GM18868 (cell line): ENCODE measurements at regions not wholly inside any gene's neighbourhood (a gene's known extent, or its start where the extent isn't known, plus 50 kb on each side); places are given as distances from the start of the nearest gene placed in this dataset.
"Not testable (repeated sequence)": the region's sequence is repeated elsewhere in the genome, so short reads cannot be mapped to it uniquely, and the experiment has no call there.

Experiments used
- ATAC-seq: cut with Tn5 transposase; IDR thresholded peaks from one replicate; pipeline ENCODE4 v1.9.1; 2021; ENCODE audit warnings: mild to moderate bottlenecking, moderate library complexity; ENCODE audit not compliant: unreplicated experiment

GRCh38 chr1:91207691-91208090 lies 185.9 kb upstream of the ZNF644 start:
- not testable (repeated sequence) for ATAC-seq

GRCh38 chr1:91204150-91204549 lies 182.3 kb upstream of the ZNF644 start:
- not testable (repeated sequence) for ATAC-seq

- ATAC-seq, result no peak
These were observed 179.9 kb upstream of the ZNF644 start for GRCh38 chr1:91201694-91202093.

GRCh38 chr1:91201176-91201575 lies 179.3 kb upstream of the ZNF644 start:
- ATAC-seq, result no peak

GRCh38 chr1:91200675-91201074 lies 178.8 kb upstream of the ZNF644 start:
- no peak for ATAC-seq

GRCh38 chr1:91199988-91200387 lies 178.2 kb upstream of the ZNF644 start:
- no peak for ATAC-seq

GRCh38 chr1:91190996-91191395 lies 169.2 kb upstream of the ZNF644 start:
- ATAC-seq, result no peak

GRCh38 chr1:91189096-91189495 lies 167.3 kb upstream of the ZNF644 start:
- ATAC-seq, result no peak

GRCh38 chr1:91182807-91183206 lies 161.0 kb upstream of the ZNF644 start:
- ATAC-seq, result not testable (repeated sequence)

GRCh38 chr1:91176250-91176649 lies 154.4 kb upstream of the ZNF644 start:
- ATAC-seq, result no peak

- no peak for ATAC-seq
These were observed 152.9 kb upstream of the ZNF644 start for GRCh38 chr1:91174734-91175133.

GRCh38 chr1:91173346-91173890 lies 151.6 kb upstream of the ZNF644 start:
- no peak for ATAC-seq

GRCh38 chr1:91172541-91172940 lies 150.7 kb upstream of the ZNF644 start:
- ATAC-seq, result no peak

GRCh38 chr1:91171898-91172297 lies 150.1 kb upstream of the ZNF644 start:
- ATAC-seq, result no peak

- ATAC-seq, result no peak
These were observed 148.7 kb upstream of the ZNF644 start for GRCh38 chr1:91170571-91170970.

GRCh38 chr1:91166106-91166712 lies 144.4 kb upstream of the ZNF644 start:
- peak; percentile 54 for ATAC-seq

GRCh38 chr1:91165033-91165654 lies 143.3 kb upstream of the ZNF644 start:
- peak; percentile 92 for ATAC-seq

- no peak for ATAC-seq
These were observed 140.8 kb upstream of the ZNF644 start for GRCh38 chr1:91162613-91163012.

- ATAC-seq, result no peak
These were observed 139.9 kb upstream of the ZNF644 start for GRCh38 chr1:91161749-91162148.

GRCh38 chr1:91161166-91161565 lies 139.3 kb upstream of the ZNF644 start:
- no peak for ATAC-seq

- ATAC-seq, result no peak
These were observed 138.7 kb upstream of the ZNF644 start for GRCh38 chr1:91160363-91161075.

- no peak for ATAC-seq
These were observed 131.5 kb upstream of the ZNF644 start for GRCh38 chr1:91153341-91153740.
